Right ventricle myocardium superior (tissue), 1 donor: ENCODE measurements at regions not wholly inside any gene's neighbourhood (a gene's known extent, or its start where the extent isn't known, plus 50 kb on each side); places are given as distances from the start of the nearest gene placed in this dataset.
"Not testable (repeated sequence)": the region's sequence is repeated elsewhere in the genome, so short reads cannot be mapped to it uniquely, and the experiment has no call there.

Experiments
- ATAC-seq: fragments of 200-7000 bp; cut with Tn5 transposase; one replicate; pipeline ENCODE4 v1.9.1; 2020; ENCODE audit warnings: mild to moderate bottlenecking; ENCODE audit not compliant: poor library complexity
- DNase-seq: peaks from one replicate; pipeline ENCODE4 v3.0.0-alpha.2; 2020
- intact Hi-C: fragments of 100-400 bp; cut with DNase I; formaldehyde crosslinking; loops from one replicate; pipeline ENCODE4 v1.11.2; 2022
- donor health status: DM: no; HTN: yes; CAD: no; lungs with severe emphysema.

- ATAC-seq (no peak), DNase-seq (no peak)
- intact Hi-C loops, result no loop called here
Observed at GRCh38 chr7:26081638-26082037, 70.4 kb upstream of the NFE2L3 start.

- ATAC-seq (no peak), DNase-seq (no peak)
- intact Hi-C loops, result no loop called here
Observed at GRCh38 chr7:26083113-26083512, 68.9 kb upstream of the NFE2L3 start.

GRCh38 chr7:26084418-26084817, 67.6 kb upstream of the NFE2L3 start:
- no peak for DNase-seq
- intact Hi-C loops, result no loop called here
- ATAC-seq, result no peak

GRCh38 chr7:26085771-26086170, 66.2 kb upstream of the NFE2L3 start:
- intact Hi-C loops, result no loop called here
- ATAC-seq (no peak), DNase-seq (no peak)

GRCh38 chr7:26087321-26088091, 64.5 kb upstream of the NFE2L3 start:
- ATAC-seq (no peak), DNase-seq (no peak)
- intact Hi-C loops, result no loop called here

- DNase-seq, ATAC-seq, intact Hi-C loops: not testable (repeated sequence)
Observed at GRCh38 chr7:26089469-26089868, 62.5 kb upstream of the NFE2L3 start.

GRCh38 chr7:26090927-26091519, 61.0 kb upstream of the NFE2L3 start:
- intact Hi-C loops, result loop anchor here (5.0 kb wide), 1 partner anchor 276 kb away; no protein-coding TSS in a partner anchor
- peak; percentile 67 for ATAC-seq
- no peak for DNase-seq

GRCh38 chr7:26091933-26092332, 60.1 kb upstream of the NFE2L3 start:
- ATAC-seq (no peak), DNase-seq (no peak)
- intact Hi-C loops, result loop anchor here (5.0 kb wide), 1 partner anchor 275 kb away; no protein-coding TSS in a partner anchor

GRCh38 chr7:26093023-26093422, 59.0 kb upstream of the NFE2L3 start:
- DNase-seq (no peak), ATAC-seq (no peak)
- intact Hi-C loops, result loop anchor here (5.0 kb wide), 1 partner anchor 274 kb away; no protein-coding TSS in a partner anchor

GRCh38 chr7:26096136-26096535, 55.9 kb upstream of the NFE2L3 start:
- intact Hi-C loops, result no loop called here
- DNase-seq (no peak), ATAC-seq (no peak)

- intact Hi-C loops, result no loop called here
- ATAC-seq (no peak), DNase-seq (no peak)
Observed at GRCh38 chr7:26097837-26098668, 53.9 kb upstream of the NFE2L3 start.

GRCh38 chr7:26099236-26099635, 52.8 kb upstream of the NFE2L3 start:
- ATAC-seq, result no peak
- DNase-seq, result no peak
- intact Hi-C loops, result no loop called here

GRCh38 chr7:26100406-26101339, 51.3 kb upstream of the NFE2L3 start:
- ATAC-seq (peak; percentile 29), DNase-seq (no peak)
- intact Hi-C loops, result no loop called here

- ATAC-seq, result no peak
- DNase-seq, result no peak
- intact Hi-C loops, result no loop called here
Observed at GRCh38 chr7:26101361-26102151, 50.4 kb upstream of the NFE2L3 start.

GRCh38 chr7:26102176-26102575, 49.8 kb upstream of the NFE2L3 start:
- no peak for ATAC-seq
- no peak for DNase-seq
- intact Hi-C loops, result no loop called here
